Left lobe of liver (tissue), 2 donors: ENCODE measurements at regions not wholly inside any gene's neighbourhood (a gene's known extent, or its start where the extent isn't known, plus 50 kb on each side); places are given as distances from the start of the nearest gene placed in this dataset.
A peak's percentile ranks its signal among the peaks of the same experiment; 100 is the strongest.
"Not testable (repeated sequence)": the region's sequence is repeated elsewhere in the genome, so short reads cannot be mapped to it uniquely, and the experiment has no call there.

ENCODE experiments used
- ATAC-seq: fragments of 200-7000 bp; cut with Tn5 transposase; one replicate; pipeline ENCODE4 v1.9.1; 2020; ENCODE audit warnings: mild to moderate bottlenecking, moderate library complexity
- DNase-seq: peaks from one replicate; pipeline ENCODE4 v3.0.0-alpha.2; 2020; ENCODE audit warnings: low spot score
- donor health status: DM: no; HTN: no; CAD: no; lungs with moderate emphysema.
- donor health status: DM: no; HTN: yes; CAD: no.

GRCh38 chr15:25137013-25137412 lies 182.2 kb downstream of the SNRPN start:
- ATAC-seq = no peak
- DNase-seq = no peak

GRCh38 chr15:25169318-25169717 lies 214.5 kb downstream of the SNRPN start:
- no peak for ATAC-seq
- DNase-seq = peak; percentile 27

- ATAC-seq (no peak), DNase-seq (peak; percentile 35)
Observed at GRCh38 chr15:25170113-25170731, 215.4 kb downstream of the SNRPN start.

GRCh38 chr15:25170781-25171110 lies 216.0 kb downstream of the SNRPN start:
- DNase-seq = peak; percentile 35
- no peak for ATAC-seq

- ATAC-seq (no peak), DNase-seq (peak; percentile 29)
Observed at GRCh38 chr15:25171111-25171811, 216.5 kb downstream of the SNRPN start.

- no peak for ATAC-seq
Observed at GRCh38 chr15:25171856-25172687, 217.3 kb downstream of the SNRPN start.

GRCh38 chr15:25172691-25173090 lies 217.9 kb downstream of the SNRPN start:
- DNase-seq = peak; percentile 22
- ATAC-seq = no peak

More at GRCh38 chr15:25171856-25172687, 217.3 kb downstream of the SNRPN start:
- peak; percentile 30 for DNase-seq

- DNase-seq = peak; percentile 14
Observed at GRCh38 chr15:25173241-25174028, 218.6 kb downstream of the SNRPN start.

GRCh38 chr15:25174149-25174548 lies 219.4 kb downstream of the SNRPN start:
- DNase-seq, ATAC-seq: not testable (repeated sequence)

More at GRCh38 chr15:25173241-25174028, 218.6 kb downstream of the SNRPN start:
- no peak for ATAC-seq

- DNase-seq = peak; percentile 40
- no peak for ATAC-seq
Observed at GRCh38 chr15:25175033-25175788, 220.4 kb downstream of the SNRPN start.

GRCh38 chr15:25175789-25176615 lies 221.2 kb downstream of the SNRPN start:
- ATAC-seq (no peak), DNase-seq (peak; percentile 35)

- DNase-seq (peak; percentile 37), ATAC-seq (no peak)
Observed at GRCh38 chr15:25176616-25176923, 221.8 kb downstream of the SNRPN start.

GRCh38 chr15:25176991-25177954 lies 222.5 kb downstream of the SNRPN start:
- no peak for ATAC-seq
- peak; percentile 38 for DNase-seq

GRCh38 chr15:25177955-25178801 lies 223.4 kb downstream of the SNRPN start:
- ATAC-seq (no peak), DNase-seq (peak; percentile 26)

- ATAC-seq = no peak
- DNase-seq = peak; percentile 40
Observed at GRCh38 chr15:25178835-25179672, 224.3 kb downstream of the SNRPN start.
